ENCODE measurements at regions not wholly inside any gene's neighbourhood (a gene's known extent, or its start where the extent isn't known, plus 50 kb on each side); places are given as distances from the start of the nearest gene placed in this dataset.

- DNase-seq = no peak
Measured at GRCh38 chr20:24872291-24873024, 76.6 kb upstream of the CST7 start.

- DNase-seq = no peak
Measured at GRCh38 chr20:24873025-24873620, 75.9 kb upstream of the CST7 start.

- no peak for DNase-seq
Measured at GRCh38 chr20:24875078-24875477, 74.0 kb upstream of the CST7 start.

- no peak for DNase-seq
Measured at GRCh38 chr20:24877652-24878051, 71.4 kb upstream of the CST7 start.

- no peak for DNase-seq
Measured at GRCh38 chr20:24878657-24879056, 70.4 kb upstream of the CST7 start.

- DNase-seq = no peak
Measured at GRCh38 chr20:24879875-24880274, 69.2 kb upstream of the CST7 start.

GRCh38 chr20:24880356-24880755 lies 68.7 kb upstream of the CST7 start:
- DNase-seq = no peak

- DNase-seq = no peak
Measured at GRCh38 chr20:24890286-24890685, 58.8 kb upstream of the CST7 start.

- no peak for DNase-seq
Measured at GRCh38 chr20:24891546-24892393, 57.3 kb upstream of the CST7 start.

GRCh38 chr20:24892522-24892921 lies 56.5 kb upstream of the CST7 start:
- no peak for DNase-seq

- no peak for DNase-seq
Measured at GRCh38 chr20:24892931-24893330, 56.1 kb upstream of the CST7 start.

GRCh38 chr20:24894488-24894887 lies 54.6 kb upstream of the CST7 start:
- DNase-seq = no peak

- DNase-seq = no peak
Measured at GRCh38 chr20:24894967-24895366, 54.1 kb upstream of the CST7 start.

GRCh38 chr20:24895431-24895830 lies 53.6 kb upstream of the CST7 start:
- no peak for DNase-seq

- no peak for DNase-seq
Measured at GRCh38 chr20:24895898-24896658, 53.0 kb upstream of the CST7 start.

GRCh38 chr20:24896984-24897383 lies 52.1 kb upstream of the CST7 start:
- no peak for DNase-seq

GRCh38 chr20:24897974-24898373 lies 51.1 kb upstream of the CST7 start:
- no peak for DNase-seq

GRCh38 chr20:24899153-24899552 lies 49.9 kb upstream of the CST7 start:
- no peak for DNase-seq
